Fibroblast of pulmonary artery (primary cell): ENCODE measurements at regions not wholly inside any gene's neighbourhood (a gene's known extent, or its start where the extent isn't known, plus 50 kb on each side); places are given as distances from the start of the nearest gene placed in this dataset.
A peak's percentile ranks its signal among the peaks of the same experiment; 100 is the strongest.

Source experiments
- DNase-seq: peaks from one replicate; pipeline ENCODE4 v3.0.0-alpha.2; 2010; ENCODE audit warnings: low read depth
- H3K4me3 ChIP-seq: replicated peaks from 2 replicates; pipeline ENCODE4 v1.5.1; 2011; ENCODE audit warnings: low read depth, mild to moderate bottlenecking, control low read depth, low read length, moderate library complexity
- TF ChIP-seq, protein P1 (sequence below): IDR thresholded peaks from 2 replicates; pipeline ENCODE4 v1.5.1; 2011; ENCODE audit warnings: mild to moderate bottlenecking, control low read depth, low read length, inconsistent platforms; ENCODE audit errors: missing control alignments

DNA sequence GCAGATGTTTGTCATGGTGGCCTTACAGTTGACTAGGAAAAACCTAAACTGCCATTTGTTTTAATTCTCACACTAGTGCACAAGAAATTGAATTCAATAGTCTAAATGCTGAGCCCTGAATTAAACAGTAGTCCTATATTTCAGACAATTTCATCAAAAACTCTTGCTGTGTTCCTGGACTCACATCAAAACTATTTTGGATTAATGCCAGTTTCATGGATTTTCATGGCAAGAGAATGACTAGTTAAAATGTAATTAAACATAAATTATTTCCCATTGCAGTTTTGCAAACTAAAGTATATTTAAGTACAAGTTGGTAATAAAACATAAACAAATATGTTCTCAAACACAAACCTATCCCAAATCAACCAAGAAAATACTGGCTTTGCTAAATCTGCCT is 468.0 kb upstream of the PRICKLE1 start:
- TF ChIP-seq, protein P1, sequence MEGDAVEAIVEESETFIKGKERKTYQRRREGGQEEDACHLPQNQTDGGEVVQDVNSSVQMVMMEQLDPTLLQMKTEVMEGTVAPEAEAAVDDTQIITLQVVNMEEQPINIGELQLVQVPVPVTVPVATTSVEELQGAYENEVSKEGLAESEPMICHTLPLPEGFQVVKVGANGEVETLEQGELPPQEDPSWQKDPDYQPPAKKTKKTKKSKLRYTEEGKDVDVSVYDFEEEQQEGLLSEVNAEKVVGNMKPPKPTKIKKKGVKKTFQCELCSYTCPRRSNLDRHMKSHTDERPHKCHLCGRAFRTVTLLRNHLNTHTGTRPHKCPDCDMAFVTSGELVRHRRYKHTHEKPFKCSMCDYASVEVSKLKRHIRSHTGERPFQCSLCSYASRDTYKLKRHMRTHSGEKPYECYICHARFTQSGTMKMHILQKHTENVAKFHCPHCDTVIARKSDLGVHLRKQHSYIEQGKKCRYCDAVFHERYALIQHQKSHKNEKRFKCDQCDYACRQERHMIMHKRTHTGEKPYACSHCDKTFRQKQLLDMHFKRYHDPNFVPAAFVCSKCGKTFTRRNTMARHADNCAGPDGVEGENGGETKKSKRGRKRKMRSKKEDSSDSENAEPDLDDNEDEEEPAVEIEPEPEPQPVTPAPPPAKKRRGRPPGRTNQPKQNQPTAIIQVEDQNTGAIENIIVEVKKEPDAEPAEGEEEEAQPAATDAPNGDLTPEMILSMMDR, result no peak
- peak; percentile 16 for DNase-seq
- no peak overlapping the region for H3K4me3 ChIP-seq

DNA sequence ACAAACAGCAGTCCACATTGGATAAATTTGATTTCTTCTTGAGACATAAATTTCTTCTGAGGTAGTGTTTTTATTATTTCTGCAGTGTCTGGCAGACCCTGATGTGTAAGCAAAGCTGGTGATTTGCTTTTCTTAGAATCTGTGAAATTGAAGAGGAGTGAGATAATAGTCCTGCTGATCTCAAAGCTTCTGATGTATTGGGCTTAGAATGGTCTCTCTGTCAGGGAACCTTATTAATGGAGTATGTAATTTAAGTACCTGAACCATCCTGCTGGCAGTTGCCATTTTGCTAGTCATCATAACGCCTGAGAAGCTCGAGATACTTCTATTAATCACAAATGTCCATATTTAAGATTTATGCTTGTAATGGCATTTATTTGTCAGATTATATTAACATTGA is 464.5 kb upstream of the PRICKLE1 start:
- H3K4me3 ChIP-seq, result no peak overlapping the region
- TF ChIP-seq, protein P1, result no peak
- DNase-seq, result no peak

DNA sequence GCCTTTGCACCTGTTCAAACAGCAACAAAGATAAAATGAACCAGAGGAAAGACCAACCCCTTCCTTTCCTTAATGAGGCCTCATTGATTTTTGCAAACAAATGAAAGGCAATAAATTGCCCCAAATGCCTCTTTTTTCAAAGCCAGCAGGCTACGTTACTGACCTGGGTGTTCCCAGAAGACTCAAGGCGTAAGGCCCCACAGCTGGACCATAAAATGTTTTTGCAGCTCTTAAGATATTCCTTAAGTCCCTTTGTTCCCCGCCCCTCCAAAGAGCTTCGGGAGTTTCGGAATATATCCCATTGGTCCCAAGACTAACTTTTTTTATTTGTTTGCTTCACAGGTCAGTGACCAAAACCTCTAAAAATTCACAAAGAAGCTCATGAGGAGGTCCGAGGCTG is 462.9 kb upstream of the PRICKLE1 start:
- TF ChIP-seq, protein P1, result no peak
- H3K4me3 ChIP-seq, result no peak overlapping the region
- DNase-seq, result no peak

DNA sequence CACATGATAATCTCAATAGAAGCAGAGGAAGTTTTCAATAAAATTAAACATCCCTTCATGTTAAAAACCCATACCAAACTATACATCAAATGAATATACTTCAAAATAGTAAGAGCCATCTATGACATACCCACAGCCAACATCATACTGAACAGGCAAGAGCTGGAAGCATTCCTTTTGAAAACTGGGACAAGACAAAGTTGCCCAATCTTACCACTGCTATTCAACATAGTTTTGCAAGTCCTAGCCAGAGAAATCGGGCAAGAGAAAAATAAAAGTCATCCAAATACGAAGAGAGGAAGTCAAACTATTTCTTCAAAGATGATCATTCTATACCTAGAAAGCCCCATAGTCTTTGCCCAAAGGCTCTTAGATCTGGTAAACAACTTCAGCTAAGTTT is 454.7 kb upstream of the PRICKLE1 start:
- TF ChIP-seq, protein P1, result no peak
- DNase-seq, result no peak
- no peak overlapping the region for H3K4me3 ChIP-seq

DNA sequence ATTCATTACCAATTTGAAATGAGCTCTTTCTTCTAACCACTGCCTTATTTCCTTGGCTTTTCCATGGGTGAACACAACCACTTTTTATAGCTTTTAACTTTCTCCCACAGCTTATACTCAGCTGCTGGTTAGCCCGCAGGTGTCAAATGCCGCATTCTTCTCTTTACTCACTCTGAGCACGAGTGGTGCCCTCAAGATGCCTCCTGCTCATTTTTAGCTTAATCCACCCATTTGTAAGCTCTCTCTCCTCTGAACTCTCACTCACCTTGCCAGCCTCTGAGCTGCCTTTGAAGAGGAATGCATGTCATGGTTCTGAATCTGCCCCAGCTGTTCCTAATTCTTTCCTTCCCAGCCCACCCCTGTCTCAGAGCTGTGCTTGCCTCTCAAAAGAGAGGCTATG is 449.4 kb upstream of the PRICKLE1 start:
- H3K4me3 ChIP-seq, result no peak overlapping the region
- DNase-seq, result no peak
- TF ChIP-seq, protein P1, result no peak

DNA sequence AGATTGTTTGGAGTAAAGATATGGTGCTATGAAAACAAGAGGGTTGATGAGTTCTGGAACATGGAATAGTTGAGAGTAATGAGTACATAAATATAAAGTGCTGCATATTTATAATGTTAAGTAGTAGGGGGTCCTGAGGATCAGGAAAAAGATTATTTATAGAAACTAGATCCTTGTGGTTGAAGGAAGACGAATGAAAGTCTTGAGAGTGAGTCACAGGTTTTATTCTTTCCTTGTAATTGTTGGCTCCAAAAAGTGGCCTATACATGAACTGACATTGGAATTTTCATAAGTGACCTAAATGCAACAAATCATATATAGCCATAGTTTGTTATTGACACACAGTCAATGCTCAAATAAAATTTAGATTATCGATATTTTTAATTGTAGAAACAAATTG is 440.4 kb upstream of the PRICKLE1 start:
- no peak for DNase-seq
- TF ChIP-seq, protein P1, result no peak
- no peak overlapping the region for H3K4me3 ChIP-seq

DNA sequence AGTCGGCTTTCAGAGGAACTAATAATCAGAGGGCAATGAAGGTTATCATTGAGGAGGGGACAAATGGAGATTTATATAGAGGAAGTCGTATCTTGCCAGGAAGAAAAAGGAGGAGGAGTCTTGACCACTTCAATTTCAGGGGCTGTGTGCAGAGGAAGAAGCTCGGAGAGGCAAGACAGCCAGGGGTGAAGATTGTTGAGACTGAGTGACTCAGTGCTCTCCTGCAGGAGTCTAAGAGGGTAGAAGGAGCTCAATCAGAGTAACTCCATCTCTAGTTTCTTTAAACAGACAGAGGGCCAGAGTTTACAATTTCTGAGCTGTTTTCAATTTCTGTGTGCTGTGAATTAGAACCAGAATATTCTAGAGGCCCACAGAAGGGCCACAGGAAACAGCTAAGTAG is 439.3 kb upstream of the PRICKLE1 start:
- H3K4me3 ChIP-seq, result no peak overlapping the region
- TF ChIP-seq, protein P1, result no peak
- no peak for DNase-seq
